HG03280 (cell line): ENCODE measurements at regions not wholly inside any gene's neighbourhood (a gene's known extent, or its start where the extent isn't known, plus 50 kb on each side); places are given as distances from the start of the nearest gene placed in this dataset.

Experiments
- ATAC-seq: cut with Tn5 transposase; IDR thresholded peaks from one replicate; pipeline ENCODE4 v1.9.1; 2021; ENCODE audit warnings: mild to moderate bottlenecking, moderate library complexity; ENCODE audit not compliant: unreplicated experiment

GRCh38 chr6:149147938-149148718 lies 169.4 kb upstream of the TAB2 start:
- no peak for ATAC-seq

- ATAC-seq, result no peak
Observed at GRCh38 chr6:149149653-149150052, 167.9 kb upstream of the TAB2 start.

- no peak for ATAC-seq
Observed at GRCh38 chr6:149150301-149150700, 167.2 kb upstream of the TAB2 start.

- ATAC-seq, result no peak
Observed at GRCh38 chr6:149150801-149151398, 166.6 kb upstream of the TAB2 start.

- no peak for ATAC-seq
Observed at GRCh38 chr6:149152521-149152920, 165.0 kb upstream of the TAB2 start.

GRCh38 chr6:149153100-149153499 lies 164.4 kb upstream of the TAB2 start:
- ATAC-seq, result no peak

- no peak for ATAC-seq
Observed at GRCh38 chr6:149153693-149154092, 163.8 kb upstream of the TAB2 start.

GRCh38 chr6:149154261-149154821 lies 163.2 kb upstream of the TAB2 start:
- no peak for ATAC-seq

GRCh38 chr6:149157126-149157525 lies 160.4 kb upstream of the TAB2 start:
- ATAC-seq, result no peak

GRCh38 chr6:149158076-149158475 lies 159.4 kb upstream of the TAB2 start:
- no peak for ATAC-seq

GRCh38 chr6:149160943-149161342 lies 156.6 kb upstream of the TAB2 start:
- no peak for ATAC-seq

- no peak for ATAC-seq
Observed at GRCh38 chr6:149162924-149163323, 154.6 kb upstream of the TAB2 start.

GRCh38 chr6:149164199-149164750 lies 153.2 kb upstream of the TAB2 start:
- no peak for ATAC-seq

GRCh38 chr6:149166336-149166735 lies 151.2 kb upstream of the TAB2 start:
- no peak for ATAC-seq

- ATAC-seq, result no peak
Observed at GRCh38 chr6:149166747-149167146, 150.8 kb upstream of the TAB2 start.

- peak; percentile 44 for ATAC-seq
Observed at GRCh38 chr6:149168968-149169367, 148.5 kb upstream of the TAB2 start.

- no peak for ATAC-seq
Observed at GRCh38 chr6:149169761-149170511, 147.6 kb upstream of the TAB2 start.

GRCh38 chr6:149170564-149171452 lies 146.7 kb upstream of the TAB2 start:
- no peak for ATAC-seq

- ATAC-seq, result no peak
Observed at GRCh38 chr6:149173222-149173621, 144.3 kb upstream of the TAB2 start.

- no peak for ATAC-seq
Observed at GRCh38 chr6:149174962-149175361, 142.6 kb upstream of the TAB2 start.
